ENCODE measurements at regions not wholly inside any gene's neighbourhood (a gene's known extent, or its start where the extent isn't known, plus 50 kb on each side); places are given as distances from the start of the nearest gene placed in this dataset.

DNA sequence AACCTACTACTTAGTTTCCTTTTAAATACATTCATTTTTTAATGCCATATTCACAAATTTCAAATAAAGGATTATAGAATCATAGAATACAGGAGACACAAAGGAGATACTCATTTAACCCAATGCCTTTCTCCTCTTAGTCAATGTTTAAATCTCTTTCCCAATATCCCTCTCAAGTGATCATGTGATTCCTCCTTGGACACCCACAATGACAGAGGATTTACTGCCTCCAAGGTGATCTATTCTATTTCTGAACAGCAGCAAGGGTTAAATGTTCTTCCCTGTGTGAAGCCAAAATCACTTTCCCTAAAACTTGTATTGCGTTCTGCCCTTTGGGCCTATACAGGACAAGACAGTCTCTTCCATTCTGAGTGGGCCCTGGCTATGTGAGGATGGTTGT is 73.3 kb upstream of the PICALM start:
- no peak for TF ChIP-seq EZH2 (IDR thresholded peaks at IDR 0.05; ENCODE audit: insufficient read depth, poor library complexity, severe bottlenecking)
- no peak for TF ChIP-seq EZH2phosphoT487 (IDR thresholded peaks at IDR 0.05; ENCODE audit: insufficient read depth, low read depth)
